WTC11 (cell line): ENCODE measurements at regions not wholly inside any gene's neighbourhood (a gene's known extent, or its start where the extent isn't known, plus 50 kb on each side); places are given as distances from the start of the nearest gene placed in this dataset.

Experiments used
- ATAC-seq: fragments of 200-7000 bp; cut with Tn5 transposase; 2 replicates; pipeline ENCODE4 v1.10.0; 2021; ENCODE audit warnings: mild to moderate bottlenecking, moderate library complexity
- CTCF ChIA-PET: fragments of 300-600 bp; sonication (Branson Sonifier 250); formaldehyde crosslinking; loops from one replicate; lab custom pipeline; 2021; ENCODE audit warnings: antibody characterized with exemption; lab: Charles Lee
- POLR2A ChIA-PET: fragments of 350-600 bp; sonication (Branson Sonifier 250); formaldehyde crosslinking; loops from one replicate; lab custom pipeline; 2021; ENCODE audit warnings: antibody characterized with exemption; lab: Charles Lee
- DNase-seq: peaks from one replicate; pipeline ENCODE4 v3.0.0; 2021; ENCODE audit warnings: low spot score
- H3K27ac Mint-ChIP-seq: 2 replicates; pipeline ENCODE4 v1.8.0; 2021; ENCODE audit warnings: mixed read lengths
- H3K27me3 Mint-ChIP-seq: 2 replicates; pipeline ENCODE4 v1.8.0; 2021; ENCODE audit warnings: low read depth, mild to moderate bottlenecking, moderate library complexity, mixed read lengths
- H3K36me3 Mint-ChIP-seq: 2 replicates; pipeline ENCODE4 v1.8.0; 2021; ENCODE audit warnings: mixed read lengths
- H3K4me1 Mint-ChIP-seq: 2 replicates; pipeline ENCODE4 v1.8.0; 2022; ENCODE audit warnings: mixed read lengths
- H3K4me3 Mint-ChIP-seq: 2 replicates; pipeline ENCODE4 v1.8.0; 2021; ENCODE audit warnings: mild to moderate bottlenecking, moderate library complexity, mixed read lengths
- H3K9me3 Mint-ChIP-seq: 2 replicates; pipeline ENCODE4 v1.8.0; 2021; ENCODE audit warnings: mixed read lengths
- ESRRA ChIP-seq: sonication (generic); formaldehyde crosslinking; IDR thresholded peaks from 2 replicates; pipeline ENCODE4 v1.8.1; 2022; ENCODE audit warnings: mild to moderate bottlenecking, missing genetic modification reagents, borderline replicate concordance
- FOXP1 ChIP-seq: sonication (generic); formaldehyde crosslinking; IDR thresholded peaks from 2 replicates; pipeline ENCODE4 v1.8.0; 2022; ENCODE audit warnings: missing genetic modification reagents, mild to moderate bottlenecking, moderate library complexity, borderline replicate concordance
- GABPB1 ChIP-seq: sonication (generic); formaldehyde crosslinking; IDR thresholded peaks from 2 replicates; pipeline ENCODE4 v1.8.1; 2023; ENCODE audit warnings: mild to moderate bottlenecking, missing genetic modification reagents
- NR2C2 ChIP-seq: sonication (generic); formaldehyde crosslinking; IDR thresholded peaks from 2 replicates; pipeline ENCODE4 v1.8.0; 2022; ENCODE audit warnings: mild to moderate bottlenecking, missing genetic modification reagents
- NR3C1 ChIP-seq: sonication (generic); formaldehyde crosslinking; conservative IDR thresholded peaks from 2 replicates; pipeline ENCODE4 v1.8.1; 2023; ENCODE audit warnings: low read depth, mild to moderate bottlenecking, missing genetic modification reagents
- SMAD3 ChIP-seq: sonication (generic); formaldehyde crosslinking; IDR thresholded peaks from 2 replicates; pipeline ENCODE4 v1.8.0; 2022; ENCODE audit warnings: missing genetic modification reagents, mild to moderate bottlenecking, borderline replicate concordance
- TF ChIP-seq, protein P1 (sequence below): sonication (generic); formaldehyde crosslinking; IDR thresholded peaks from 2 replicates; pipeline ENCODE4 v1.8.1; 2022; ENCODE audit warnings: low read depth, mild to moderate bottlenecking, moderate library complexity, missing genetic modification reagents, borderline replicate concordance
- TF ChIP-seq, protein P2 (sequence below): sonication (generic); formaldehyde crosslinking; conservative IDR thresholded peaks from 2 replicates; pipeline ENCODE4 v1.8.1; 2022; ENCODE audit warnings: mild to moderate bottlenecking, missing genetic modification reagents
- TF ChIP-seq, protein P3 (sequence below): sonication (generic); formaldehyde crosslinking; IDR thresholded peaks from 2 replicates; pipeline ENCODE4 v1.8.1; 2023; ENCODE audit warnings: mild to moderate bottlenecking, missing genetic modification reagents
- TF ChIP-seq, protein P4 (sequence below): sonication (generic); formaldehyde crosslinking; IDR thresholded peaks from 2 replicates; pipeline ENCODE4 v1.8.1; 2023; ENCODE audit warnings: mild to moderate bottlenecking, moderate library complexity, missing genetic modification reagents
- TF ChIP-seq, protein P5 (sequence below): sonication (generic); formaldehyde crosslinking; IDR thresholded peaks from 2 replicates; pipeline ENCODE4 v1.8.0; 2023; ENCODE audit warnings: mild to moderate bottlenecking, missing genetic modification reagents
- TF ChIP-seq, protein P6 (sequence below): fragments of 200-600 bp; IDR thresholded peaks from 2 replicates; pipeline ENCODE4 v1.8.0; 2022; ENCODE audit warnings: antibody characterized with exemption
- TF ChIP-seq, protein P7 (sequence below): sonication (generic); formaldehyde crosslinking; IDR thresholded peaks from 2 replicates; pipeline ENCODE4 v1.8.1; 2023; ENCODE audit warnings: mild to moderate bottlenecking, missing genetic modification reagents, borderline replicate concordance

DNA sequence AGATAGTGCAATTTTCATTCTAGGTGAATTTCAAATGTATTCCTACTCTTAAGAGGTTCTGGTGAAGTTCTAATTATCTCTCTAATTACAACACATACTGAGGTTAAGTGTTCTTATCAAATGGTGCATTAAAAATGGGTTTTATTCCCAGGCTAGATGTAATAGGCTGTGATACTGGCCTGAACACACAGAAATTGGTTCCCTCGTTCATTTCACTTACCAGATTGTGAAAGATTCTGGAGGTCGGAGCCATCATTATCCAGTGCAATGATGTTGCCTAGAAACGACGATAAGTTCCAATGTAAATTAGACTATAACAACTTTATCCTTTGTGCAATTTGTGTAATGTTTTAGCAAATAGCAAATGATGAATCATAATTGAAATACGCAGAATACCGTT lies 172.6 kb upstream of the SOX4 start (continued):
- TF ChIP-seq, protein P1, sequence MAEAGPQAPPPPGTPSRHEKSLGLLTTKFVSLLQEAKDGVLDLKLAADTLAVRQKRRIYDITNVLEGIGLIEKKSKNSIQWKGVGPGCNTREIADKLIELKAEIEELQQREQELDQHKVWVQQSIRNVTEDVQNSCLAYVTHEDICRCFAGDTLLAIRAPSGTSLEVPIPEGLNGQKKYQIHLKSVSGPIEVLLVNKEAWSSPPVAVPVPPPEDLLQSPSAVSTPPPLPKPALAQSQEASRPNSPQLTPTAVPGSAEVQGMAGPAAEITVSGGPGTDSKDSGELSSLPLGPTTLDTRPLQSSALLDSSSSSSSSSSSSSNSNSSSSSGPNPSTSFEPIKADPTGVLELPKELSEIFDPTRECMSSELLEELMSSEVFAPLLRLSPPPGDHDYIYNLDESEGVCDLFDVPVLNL (CRISPR knock-in tag) = no peak
- TF ChIP-seq, protein P2, sequence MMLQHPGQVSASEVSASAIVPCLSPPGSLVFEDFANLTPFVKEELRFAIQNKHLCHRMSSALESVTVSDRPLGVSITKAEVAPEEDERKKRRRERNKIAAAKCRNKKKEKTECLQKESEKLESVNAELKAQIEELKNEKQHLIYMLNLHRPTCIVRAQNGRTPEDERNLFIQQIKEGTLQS (CRISPR knock-in tag) = no peak
- no peak for TF ChIP-seq FOXP1 (CRISPR knock-in tag)
- TF ChIP-seq, protein P3, sequence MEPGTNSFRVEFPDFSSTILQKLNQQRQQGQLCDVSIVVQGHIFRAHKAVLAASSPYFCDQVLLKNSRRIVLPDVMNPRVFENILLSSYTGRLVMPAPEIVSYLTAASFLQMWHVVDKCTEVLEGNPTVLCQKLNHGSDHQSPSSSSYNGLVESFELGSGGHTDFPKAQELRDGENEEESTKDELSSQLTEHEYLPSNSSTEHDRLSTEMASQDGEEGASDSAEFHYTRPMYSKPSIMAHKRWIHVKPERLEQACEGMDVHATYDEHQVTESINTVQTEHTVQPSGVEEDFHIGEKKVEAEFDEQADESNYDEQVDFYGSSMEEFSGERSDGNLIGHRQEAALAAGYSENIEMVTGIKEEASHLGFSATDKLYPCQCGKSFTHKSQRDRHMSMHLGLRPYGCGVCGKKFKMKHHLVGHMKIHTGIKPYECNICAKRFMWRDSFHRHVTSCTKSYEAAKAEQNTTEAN = no peak
- TF ChIP-seq, all 79 proteins: peak for 0

DNA sequence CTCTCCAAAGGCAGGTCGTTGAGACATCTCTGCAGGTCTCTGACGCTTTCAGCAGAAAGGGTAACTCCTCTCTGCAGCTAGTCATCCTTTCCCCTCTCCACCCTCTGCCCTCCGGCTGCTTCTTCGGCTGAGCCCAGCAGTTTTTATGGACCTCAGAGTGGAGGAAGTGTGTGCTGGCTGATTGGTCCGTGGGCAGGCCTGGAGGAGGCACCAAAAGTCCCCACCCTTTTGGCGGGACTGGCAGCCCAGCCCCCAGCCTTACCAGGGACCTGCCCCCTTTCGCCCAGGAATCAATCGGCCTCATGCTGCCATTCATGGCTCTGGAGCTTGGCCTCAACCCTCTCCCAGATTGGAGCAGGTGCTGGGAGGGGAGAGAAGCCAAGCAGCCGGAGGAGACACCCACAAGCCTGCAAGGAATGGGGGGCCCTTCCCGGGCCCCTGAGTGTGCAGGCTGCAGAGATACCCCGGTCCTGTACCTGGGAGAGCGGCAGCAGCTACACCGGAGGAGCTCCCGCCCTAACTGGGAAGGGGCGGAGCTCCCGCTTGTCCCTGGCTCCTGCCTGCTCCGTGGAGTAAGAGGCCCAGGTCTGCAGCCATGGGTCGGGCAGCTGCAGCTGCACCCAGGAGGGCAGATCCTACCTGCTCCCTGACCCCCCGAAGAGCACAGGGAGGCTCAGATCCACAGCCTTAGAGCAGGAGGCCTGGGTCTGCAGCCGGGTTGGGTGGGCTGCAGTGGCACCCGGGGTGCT lies 170.3 kb upstream of the SOX4 start:
- H3K9me3 Mint-ChIP-seq = peaks cover 33% of the 10 kb centered on the region
- H3K27me3 Mint-ChIP-seq = no peaks in the 10 kb centered on the region; the same call in 1 of the 2 replicates
- H3K4me3 Mint-ChIP-seq = peak overlapping the region; percentile 51
- DNase-seq (peak; percentile 68), ATAC-seq (peak; percentile 95)
- H3K36me3 Mint-ChIP-seq = peaks cover 23% of the 10 kb centered on the region
- ChIA-PET POLR2A (interaction anchor here (0.8 kb wide), 1 partner anchor 10 kb away, joined by 3 read pairs; no protein-coding TSS in a partner anchor), CTCF (interaction anchor here (1.0 to 1.1 kb wide), 2 partner anchors 164 to 165 kb away, joined by 3 to 4 read pairs; no protein-coding TSS in a partner anchor)
- TF ChIP-seq GABPB1 (CRISPR knock-in tag) = no peak
- TF ChIP-seq NR2C2 (CRISPR knock-in tag) = 0 out of 2 replicates have a peak, but pooled peaks have one; percentile 15
- TF ChIP-seq SMAD3 = no peak
- no peak for TF ChIP-seq ESRRA (CRISPR knock-in tag)
- TF ChIP-seq, protein P4, sequence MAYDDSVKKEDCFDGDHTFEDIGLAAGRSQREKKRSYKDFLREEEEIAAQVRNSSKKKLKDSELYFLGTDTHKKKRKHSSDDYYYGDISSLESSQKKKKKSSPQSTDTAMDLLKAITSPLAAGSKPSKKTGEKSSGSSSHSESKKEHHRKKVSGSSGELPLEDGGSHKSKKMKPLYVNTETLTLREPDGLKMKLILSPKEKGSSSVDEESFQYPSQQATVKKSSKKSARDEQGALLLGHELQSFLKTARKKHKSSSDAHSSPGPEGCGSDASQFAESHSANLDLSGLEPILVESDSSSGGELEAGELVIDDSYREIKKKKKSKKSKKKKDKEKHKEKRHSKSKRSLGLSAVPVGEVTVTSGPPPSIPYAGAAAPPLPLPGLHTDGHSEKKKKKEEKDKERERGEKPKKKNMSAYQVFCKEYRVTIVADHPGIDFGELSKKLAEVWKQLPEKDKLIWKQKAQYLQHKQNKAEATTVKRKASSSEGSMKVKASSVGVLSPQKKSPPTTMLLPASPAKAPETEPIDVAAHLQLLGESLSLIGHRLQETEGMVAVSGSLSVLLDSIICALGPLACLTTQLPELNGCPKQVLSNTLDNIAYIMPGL = no peak
- TF ChIP-seq, protein P5, sequence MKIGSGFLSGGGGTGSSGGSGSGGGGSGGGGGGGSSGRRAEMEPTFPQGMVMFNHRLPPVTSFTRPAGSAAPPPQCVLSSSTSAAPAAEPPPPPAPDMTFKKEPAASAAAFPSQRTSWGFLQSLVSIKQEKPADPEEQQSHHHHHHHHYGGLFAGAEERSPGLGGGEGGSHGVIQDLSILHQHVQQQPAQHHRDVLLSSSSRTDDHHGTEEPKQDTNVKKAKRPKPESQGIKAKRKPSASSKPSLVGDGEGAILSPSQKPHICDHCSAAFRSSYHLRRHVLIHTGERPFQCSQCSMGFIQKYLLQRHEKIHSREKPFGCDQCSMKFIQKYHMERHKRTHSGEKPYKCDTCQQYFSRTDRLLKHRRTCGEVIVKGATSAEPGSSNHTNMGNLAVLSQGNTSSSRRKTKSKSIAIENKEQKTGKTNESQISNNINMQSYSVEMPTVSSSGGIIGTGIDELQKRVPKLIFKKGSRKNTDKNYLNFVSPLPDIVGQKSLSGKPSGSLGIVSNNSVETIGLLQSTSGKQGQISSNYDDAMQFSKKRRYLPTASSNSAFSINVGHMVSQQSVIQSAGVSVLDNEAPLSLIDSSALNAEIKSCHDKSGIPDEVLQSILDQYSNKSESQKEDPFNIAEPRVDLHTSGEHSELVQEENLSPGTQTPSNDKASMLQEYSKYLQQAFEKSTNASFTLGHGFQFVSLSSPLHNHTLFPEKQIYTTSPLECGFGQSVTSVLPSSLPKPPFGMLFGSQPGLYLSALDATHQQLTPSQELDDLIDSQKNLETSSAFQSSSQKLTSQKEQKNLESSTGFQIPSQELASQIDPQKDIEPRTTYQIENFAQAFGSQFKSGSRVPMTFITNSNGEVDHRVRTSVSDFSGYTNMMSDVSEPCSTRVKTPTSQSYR (CRISPR knock-in tag) = no peak
- TF ChIP-seq NR3C1 (CRISPR knock-in tag) = no peak
- TF ChIP-seq, protein P6, sequence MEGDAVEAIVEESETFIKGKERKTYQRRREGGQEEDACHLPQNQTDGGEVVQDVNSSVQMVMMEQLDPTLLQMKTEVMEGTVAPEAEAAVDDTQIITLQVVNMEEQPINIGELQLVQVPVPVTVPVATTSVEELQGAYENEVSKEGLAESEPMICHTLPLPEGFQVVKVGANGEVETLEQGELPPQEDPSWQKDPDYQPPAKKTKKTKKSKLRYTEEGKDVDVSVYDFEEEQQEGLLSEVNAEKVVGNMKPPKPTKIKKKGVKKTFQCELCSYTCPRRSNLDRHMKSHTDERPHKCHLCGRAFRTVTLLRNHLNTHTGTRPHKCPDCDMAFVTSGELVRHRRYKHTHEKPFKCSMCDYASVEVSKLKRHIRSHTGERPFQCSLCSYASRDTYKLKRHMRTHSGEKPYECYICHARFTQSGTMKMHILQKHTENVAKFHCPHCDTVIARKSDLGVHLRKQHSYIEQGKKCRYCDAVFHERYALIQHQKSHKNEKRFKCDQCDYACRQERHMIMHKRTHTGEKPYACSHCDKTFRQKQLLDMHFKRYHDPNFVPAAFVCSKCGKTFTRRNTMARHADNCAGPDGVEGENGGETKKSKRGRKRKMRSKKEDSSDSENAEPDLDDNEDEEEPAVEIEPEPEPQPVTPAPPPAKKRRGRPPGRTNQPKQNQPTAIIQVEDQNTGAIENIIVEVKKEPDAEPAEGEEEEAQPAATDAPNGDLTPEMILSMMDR = no peak
- TF ChIP-seq, protein P7, sequence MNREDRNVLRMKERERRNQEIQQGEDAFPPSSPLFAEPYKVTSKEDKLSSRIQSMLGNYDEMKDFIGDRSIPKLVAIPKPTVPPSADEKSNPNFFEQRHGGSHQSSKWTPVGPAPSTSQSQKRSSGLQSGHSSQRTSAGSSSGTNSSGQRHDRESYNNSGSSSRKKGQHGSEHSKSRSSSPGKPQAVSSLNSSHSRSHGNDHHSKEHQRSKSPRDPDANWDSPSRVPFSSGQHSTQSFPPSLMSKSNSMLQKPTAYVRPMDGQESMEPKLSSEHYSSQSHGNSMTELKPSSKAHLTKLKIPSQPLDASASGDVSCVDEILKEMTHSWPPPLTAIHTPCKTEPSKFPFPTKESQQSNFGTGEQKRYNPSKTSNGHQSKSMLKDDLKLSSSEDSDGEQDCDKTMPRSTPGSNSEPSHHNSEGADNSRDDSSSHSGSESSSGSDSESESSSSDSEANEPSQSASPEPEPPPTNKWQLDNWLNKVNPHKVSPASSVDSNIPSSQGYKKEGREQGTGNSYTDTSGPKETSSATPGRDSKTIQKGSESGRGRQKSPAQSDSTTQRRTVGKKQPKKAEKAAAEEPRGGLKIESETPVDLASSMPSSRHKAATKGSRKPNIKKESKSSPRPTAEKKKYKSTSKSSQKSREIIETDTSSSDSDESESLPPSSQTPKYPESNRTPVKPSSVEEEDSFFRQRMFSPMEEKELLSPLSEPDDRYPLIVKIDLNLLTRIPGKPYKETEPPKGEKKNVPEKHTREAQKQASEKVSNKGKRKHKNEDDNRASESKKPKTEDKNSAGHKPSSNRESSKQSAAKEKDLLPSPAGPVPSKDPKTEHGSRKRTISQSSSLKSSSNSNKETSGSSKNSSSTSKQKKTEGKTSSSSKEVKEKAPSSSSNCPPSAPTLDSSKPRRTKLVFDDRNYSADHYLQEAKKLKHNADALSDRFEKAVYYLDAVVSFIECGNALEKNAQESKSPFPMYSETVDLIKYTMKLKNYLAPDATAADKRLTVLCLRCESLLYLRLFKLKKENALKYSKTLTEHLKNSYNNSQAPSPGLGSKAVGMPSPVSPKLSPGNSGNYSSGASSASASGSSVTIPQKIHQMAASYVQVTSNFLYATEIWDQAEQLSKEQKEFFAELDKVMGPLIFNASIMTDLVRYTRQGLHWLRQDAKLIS (CRISPR knock-in tag) = 0 out of 2 replicates have a peak, but pooled peaks have one; percentile 52
- peaks cover 29% of the 10 kb centered on the region for H3K4me1 Mint-ChIP-seq
- H3K27ac Mint-ChIP-seq = no peak overlapping the region
